T-helper 9 cell (primary cell): ENCODE measurements at regions not wholly inside any gene's neighbourhood (a gene's known extent, or its start where the extent isn't known, plus 50 kb on each side); places are given as distances from the start of the nearest gene placed in this dataset.
"Not testable (repeated sequence)": the region's sequence is repeated elsewhere in the genome, so short reads cannot be mapped to it uniquely, and the experiment has no call there.

Source experiments
- DNase-seq: peaks from one replicate; pipeline ENCODE4 v3.0.0-alpha.2; 2020

DNA sequence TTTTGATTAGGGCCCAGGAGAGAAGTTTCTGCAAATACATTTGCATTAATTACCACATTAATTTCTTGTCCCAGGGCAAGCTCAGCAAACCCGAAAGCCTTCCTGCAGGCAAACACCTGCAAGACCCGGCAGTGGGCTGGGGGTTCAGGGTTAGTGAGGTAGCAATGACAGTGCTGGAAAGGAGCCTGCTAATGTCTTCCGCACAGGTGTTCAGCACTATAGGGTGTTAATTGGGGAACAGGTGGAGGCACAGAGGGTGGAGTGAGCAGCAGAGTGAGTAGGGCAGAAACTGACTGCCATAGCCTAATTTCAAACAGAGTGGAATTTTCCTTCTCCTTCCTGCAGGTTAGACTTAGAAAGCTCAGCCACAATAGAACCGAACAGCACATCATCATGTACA, 50.9 kb upstream of the UBASH3B start:
- no peak for DNase-seq

DNA sequence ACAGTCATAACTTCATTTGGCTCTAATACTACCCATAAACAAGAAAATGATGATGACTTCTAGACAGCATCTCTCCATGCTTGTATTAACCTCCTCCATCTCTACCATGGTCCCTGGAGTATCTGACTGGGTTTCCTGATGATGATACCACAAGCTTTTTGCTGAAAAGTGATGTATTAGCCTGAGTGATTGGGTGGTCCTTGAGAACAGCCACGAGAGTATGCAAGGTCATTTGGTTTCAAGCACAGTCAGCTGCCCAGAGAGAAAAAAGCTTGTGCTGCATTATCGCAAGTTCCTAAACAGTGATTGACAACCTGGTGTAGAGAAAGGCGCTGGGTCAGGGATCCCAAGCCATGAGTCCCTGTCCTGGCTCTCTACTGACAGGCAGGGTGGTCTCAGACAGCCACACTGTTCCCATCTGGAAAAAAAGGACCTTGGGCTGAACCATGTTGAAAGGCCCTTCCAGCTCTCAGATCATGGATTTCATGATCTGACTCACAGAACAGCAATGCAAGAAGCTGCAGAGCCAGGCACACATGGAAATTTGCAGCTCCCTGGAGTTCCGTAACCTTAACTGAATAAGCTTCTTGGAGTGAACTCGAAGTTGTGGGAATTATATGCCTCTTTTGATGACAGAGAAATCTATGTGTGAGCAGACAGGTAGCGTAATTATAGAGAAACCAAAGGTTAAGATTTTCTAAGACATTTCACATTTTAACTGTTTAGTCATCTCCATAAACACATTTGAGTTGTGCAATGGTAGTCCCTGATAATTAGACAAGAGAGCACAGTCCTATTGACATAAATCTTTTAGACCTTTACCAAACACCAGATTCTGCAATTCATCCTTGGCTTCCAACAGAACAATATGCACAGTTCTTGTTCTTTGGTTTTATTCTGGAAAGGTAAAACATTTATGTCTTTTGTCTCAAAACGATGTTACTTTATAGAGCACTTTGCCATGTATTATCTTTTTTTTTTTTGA, 54.1 kb upstream of the UBASH3B start:
- DNase-seq = no peak

- DNase-seq = no peak
Measured at GRCh38 chr11:122600290-122600689, 55.2 kb upstream of the UBASH3B start.

DNA sequence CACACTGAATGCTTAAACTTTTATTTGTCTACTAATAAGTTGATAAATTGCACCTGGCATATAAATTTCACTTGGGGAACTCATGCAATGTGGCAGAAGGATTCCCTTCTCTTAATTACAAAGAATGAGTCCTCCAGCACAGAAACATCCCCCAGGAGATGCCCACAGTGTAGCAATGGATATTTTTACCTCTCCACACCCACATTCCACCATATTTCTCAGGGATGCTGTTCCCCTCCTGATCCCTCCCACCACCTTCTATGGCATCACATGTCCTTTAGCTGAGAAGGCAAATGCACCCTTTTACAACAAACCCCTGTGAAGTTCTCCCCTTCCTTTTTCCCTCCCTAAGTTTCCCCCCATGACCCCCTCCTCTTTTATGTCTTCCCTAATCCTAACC, 56.1 kb upstream of the UBASH3B start:
- DNase-seq = no peak

GRCh38 chr11:122598971-122599370, 56.6 kb upstream of the UBASH3B start:
- no peak for DNase-seq

DNA sequence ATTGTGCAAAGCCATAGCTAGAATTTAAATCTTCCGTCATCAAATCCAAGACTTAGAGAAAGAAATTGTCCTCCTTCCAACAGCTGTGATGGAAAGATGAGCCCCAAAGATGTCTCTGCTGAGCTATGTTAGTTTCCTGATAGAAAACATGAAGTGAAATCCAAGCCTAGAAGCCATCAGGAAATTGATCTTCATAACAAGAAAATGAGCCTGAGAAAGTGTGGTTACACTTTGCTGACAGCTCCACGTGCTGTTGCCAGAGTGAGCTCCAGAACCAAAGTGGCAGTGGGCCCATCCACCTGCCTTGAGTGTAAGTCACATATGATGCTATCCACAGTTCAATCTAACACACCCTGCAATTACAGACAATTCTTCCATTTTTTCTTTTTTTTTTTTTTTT, 58.0 kb upstream of the UBASH3B start:
- no peak for DNase-seq

GRCh38 chr11:122594986-122595645, 60.4 kb upstream of the UBASH3B start:
- DNase-seq = no peak

GRCh38 chr11:122593473-122594420, 61.8 kb upstream of the UBASH3B start:
- DNase-seq = no peak

GRCh38 chr11:122592641-122593040, 62.9 kb upstream of the UBASH3B start:
- no peak for DNase-seq

DNA sequence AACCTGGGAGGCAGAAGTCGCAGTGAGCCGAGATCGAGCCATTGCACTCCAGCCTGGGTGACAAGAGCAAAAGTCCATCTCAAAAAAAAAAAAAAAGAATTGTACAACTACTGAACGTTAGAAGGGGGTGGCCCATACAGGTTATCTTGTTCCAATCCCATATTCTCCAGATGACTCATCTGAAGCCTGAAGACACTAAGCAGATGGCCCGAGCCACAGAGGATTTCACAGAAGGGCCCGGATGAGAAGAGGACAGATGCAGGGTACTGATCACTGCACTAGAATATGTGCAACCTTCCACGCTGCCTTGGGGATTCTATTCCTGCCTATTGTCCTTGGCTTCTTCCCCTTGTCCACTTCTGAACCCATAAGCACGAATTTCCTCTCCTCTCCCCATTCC, 70.9 kb upstream of the UBASH3B start:
- DNase-seq = no peak

DNA sequence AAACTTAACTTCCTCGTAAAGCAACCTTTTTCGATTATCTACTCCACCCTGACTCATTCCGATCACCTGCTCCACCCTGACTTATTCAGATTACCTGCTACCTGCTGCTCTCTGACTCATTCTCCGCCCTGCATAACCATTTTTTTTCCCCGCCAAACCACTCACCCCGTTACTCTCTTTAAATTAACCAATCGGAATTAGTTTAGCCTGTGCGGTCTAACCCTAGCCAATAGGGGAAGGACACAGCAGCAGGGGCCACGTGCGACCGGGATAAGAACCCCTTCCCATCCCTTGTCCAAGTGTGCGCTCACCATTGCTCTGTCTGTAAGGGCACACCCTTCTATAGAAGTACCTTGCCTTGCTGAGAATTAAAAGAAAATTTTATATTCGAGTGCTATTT, 75.5 kb upstream of the UBASH3B start:
- DNase-seq = not testable (repeated sequence)

DNA sequence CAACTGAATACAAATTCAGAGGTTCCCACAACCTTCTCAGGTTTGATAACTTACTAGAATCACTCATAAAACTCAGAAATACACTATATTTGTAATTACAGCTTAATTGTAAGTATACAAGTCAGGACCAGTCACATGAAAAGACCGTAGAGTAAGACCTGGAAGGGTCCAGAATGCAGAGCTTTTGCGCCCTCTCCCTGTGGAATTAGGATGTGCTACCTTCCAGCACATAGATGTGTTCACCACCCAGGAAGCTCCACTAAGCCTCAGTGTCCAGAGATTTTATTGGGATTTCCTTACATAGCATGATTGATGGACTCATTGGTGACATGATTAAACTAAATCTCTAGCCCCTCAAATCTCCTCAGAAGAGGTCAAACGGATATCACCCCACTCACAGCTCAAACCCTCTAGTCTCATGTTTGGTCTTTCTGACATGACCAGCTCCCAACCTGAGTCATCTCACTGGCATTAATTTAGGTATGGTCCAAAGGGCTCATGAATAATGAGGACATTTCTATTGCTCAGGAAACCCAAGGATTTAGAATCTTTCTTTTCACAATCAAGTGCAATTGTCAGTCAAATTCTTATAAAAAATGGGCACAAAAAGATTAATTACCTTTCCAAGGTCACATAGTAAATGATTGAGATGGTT, 77.2 kb upstream of the UBASH3B start:
- DNase-seq = no peak

GRCh38 chr11:122572592-122572991, 82.9 kb upstream of the UBASH3B start:
- no peak for DNase-seq

- no peak for DNase-seq
Measured at GRCh38 chr11:122563761-122564160, 91.8 kb upstream of the UBASH3B start.

DNA sequence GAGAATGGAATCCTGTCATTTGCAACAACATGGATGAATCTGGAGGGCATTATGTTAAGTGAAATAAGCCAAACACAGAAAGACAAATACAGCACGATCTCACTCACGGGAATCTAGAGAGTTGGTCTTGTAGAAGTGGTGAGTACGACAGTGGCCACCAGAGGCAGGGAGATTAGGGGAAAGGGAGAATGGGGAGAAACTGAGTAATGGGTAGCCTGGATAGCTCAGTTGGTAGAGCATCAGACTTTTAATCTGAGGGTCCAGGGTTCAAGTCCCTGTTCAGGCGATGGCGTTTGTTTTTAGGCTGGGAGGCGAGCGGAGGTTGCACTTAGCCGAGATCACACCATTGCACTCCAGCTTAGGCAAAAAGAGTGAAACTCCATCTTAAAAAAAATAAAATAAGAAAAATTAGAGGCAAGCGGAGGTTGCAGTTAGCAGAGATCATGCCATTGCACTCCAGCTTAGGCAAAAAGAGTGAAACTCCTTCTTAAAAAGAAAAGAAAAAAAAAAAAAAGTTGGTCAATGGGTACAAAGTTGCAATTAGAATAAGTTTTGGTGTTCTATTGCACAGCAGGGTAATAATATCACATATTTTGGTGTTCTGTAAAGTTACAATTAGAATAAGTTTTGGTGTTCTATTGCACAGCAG, 95.7 kb upstream of the UBASH3B start:
- DNase-seq = no peak

DNA sequence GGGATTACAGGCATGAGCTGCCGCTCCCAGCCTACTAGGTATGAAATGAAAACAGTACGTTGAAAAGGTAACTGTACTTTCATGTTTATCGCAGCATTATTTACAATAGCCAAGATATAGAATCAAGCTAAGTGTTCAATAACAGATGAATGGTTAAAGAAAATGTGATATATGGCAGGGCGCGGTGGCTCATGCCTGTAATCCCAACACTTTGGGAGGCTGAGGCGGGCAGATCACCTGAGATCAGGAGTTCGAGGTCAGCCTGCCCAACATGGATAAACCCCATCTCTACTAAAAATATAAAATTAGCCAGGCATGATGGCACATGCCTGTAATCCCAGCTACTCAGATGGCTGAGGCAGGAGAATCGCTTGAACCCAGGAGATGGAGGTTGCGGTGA, 96.3 kb upstream of the UBASH3B start:
- DNase-seq = not testable (repeated sequence)

DNA sequence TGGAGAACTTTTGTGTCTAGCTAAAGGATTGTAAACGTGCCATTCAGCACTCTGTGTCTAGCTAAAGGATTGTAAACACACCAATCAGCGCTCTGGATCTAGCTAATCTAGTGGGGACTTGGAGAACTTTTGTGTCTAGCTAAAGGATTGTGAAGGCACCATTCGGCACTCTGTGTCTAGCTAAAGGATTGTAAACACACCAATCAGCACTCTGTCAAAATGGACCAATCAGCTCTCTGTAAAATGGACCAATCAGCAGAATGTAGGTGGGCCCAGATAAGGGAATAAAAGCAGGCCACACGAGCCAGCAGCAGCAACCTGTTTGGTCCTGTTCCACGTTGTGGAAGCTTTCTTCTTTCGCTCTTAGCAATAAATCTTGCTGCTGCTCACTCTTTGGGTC, 98.4 kb upstream of the UBASH3B start:
- DNase-seq = not testable (repeated sequence)

GRCh38 chr11:122556605-122557004, 98.9 kb upstream of the UBASH3B start:
- DNase-seq = no peak

GRCh38 chr11:122538060-122538459, 117.5 kb upstream of the UBASH3B start:
- DNase-seq = no peak

DNA sequence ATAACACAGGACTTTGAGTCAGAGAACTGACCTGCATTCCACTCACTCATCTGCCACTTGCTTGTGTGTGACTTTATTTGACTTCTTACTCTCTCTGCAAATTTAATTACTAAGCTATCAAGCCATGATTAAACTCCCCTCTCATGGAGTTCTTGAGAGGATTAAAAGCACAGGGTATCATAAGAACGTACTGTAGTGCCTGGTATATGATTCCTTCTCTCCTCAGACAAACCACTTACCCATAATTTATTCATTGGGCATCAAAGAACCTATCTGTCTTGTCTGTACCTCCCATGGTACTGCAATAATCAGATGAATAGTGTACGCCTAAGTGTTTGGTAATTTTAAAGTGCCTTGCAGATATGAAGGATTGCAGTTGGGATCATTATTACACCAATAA, 130.6 kb upstream of the UBASH3B start:
- no peak for DNase-seq

GRCh38 chr11:122523846-122524805, 131.4 kb upstream of the UBASH3B start:
- DNase-seq = no peak
